Duodenal mucosa (tissue), 2 donors: ENCODE measurements at regions not wholly inside any gene's neighbourhood (a gene's known extent, or its start where the extent isn't known, plus 50 kb on each side); places are given as distances from the start of the nearest gene placed in this dataset.

Experiments used
- H3K27ac ChIP-seq: one replicate; pipeline ENCODE4 v1.7.0; 2013; ENCODE audit warnings: low read depth, low read length
- H3K27me3 ChIP-seq, 2 donors: one replicate each; pipeline ENCODE4 v1.7.0; 2013; ENCODE audit warnings: low read length in 2 of 2, control low read depth in 1 of 2; ENCODE audit not compliant: insufficient read depth in 2 of 2, control insufficient read depth in 1 of 2
- H3K36me3 ChIP-seq, 2 donors: one replicate each; pipeline ENCODE4 v1.7.0; 2013; ENCODE audit warnings: low read length in 2 of 2, control low read depth in 1 of 2; ENCODE audit not compliant: insufficient read depth in 2 of 2, control insufficient read depth in 1 of 2
- H3K4me1 ChIP-seq, 2 donors: one replicate each; pipeline ENCODE4 v1.7.0; 2013; ENCODE audit warnings: low read length in 2 of 2, control low read depth in 1 of 2; ENCODE audit not compliant: insufficient read depth in 2 of 2, control insufficient read depth in 1 of 2
- H3K4me3 ChIP-seq, 2 donors: one replicate each; pipeline ENCODE4 v1.7.0; 2013; ENCODE audit warnings: low read length in 2 of 2, low read depth in 1 of 2
- H3K9ac ChIP-seq, 2 donors: one replicate each; pipeline ENCODE4 v1.7.0; 2013; ENCODE audit warnings: low read length in 2 of 2, low read depth in 1 of 2
- H3K9me3 ChIP-seq, 2 donors: one replicate each; pipeline ENCODE4 v1.7.0; 2013; ENCODE audit warnings: low read length in 2 of 2, control low read depth in 1 of 2; ENCODE audit not compliant: control insufficient read depth in 1 of 2

- Histone ChIP-seq H3K27ac (no peak overlapping the region), H3K9me3 (no peaks in the 10 kb centered on the region), H3K9ac (no peak overlapping the region), H3K36me3 (no peaks in the 10 kb centered on the region), H3K27me3 (no peaks in the 10 kb centered on the region), H3K4me3 (no peak overlapping the region), H3K4me1 (no peaks in the 10 kb centered on the region)
Measured at GRCh38 chr1:96364576-96364975, 357.0 kb upstream of the PTBP2 start.

DNA sequence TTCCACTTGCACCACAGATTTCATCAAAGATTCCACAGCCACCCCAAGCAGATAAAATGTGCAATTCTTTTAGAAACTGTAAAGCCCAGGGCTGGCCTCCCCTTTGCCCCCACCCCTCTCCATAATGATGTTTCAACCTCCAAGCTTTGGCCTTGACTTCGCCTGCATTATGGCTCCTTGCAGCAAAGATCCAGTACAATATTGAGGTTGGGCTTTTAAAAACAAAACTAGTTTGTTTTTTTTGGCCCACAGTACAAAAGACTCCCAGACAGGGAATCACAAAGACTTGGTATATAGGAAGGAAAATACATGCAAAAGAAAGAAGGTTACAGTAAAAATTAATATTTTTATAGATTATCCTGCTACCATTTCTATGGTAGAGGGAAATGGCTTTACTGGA is 356.5 kb upstream of the PTBP2 start:
- Histone ChIP-seq H3K36me3 (no peaks in the 10 kb centered on the region), H3K9me3 (no peaks in the 10 kb centered on the region), H3K9ac (no peak overlapping the region), H3K27ac (no peak overlapping the region), H3K4me1 (no peaks in the 10 kb centered on the region), H3K27me3 (no peaks in the 10 kb centered on the region), H3K4me3 (no peak overlapping the region)

- Histone ChIP-seq H3K4me3 (no peak overlapping the region), H3K36me3 (no peaks in the 10 kb centered on the region), H3K27ac (no peak overlapping the region), H3K4me1 (no peaks in the 10 kb centered on the region), H3K27me3 (no peaks in the 10 kb centered on the region), H3K9ac (no peak overlapping the region), H3K9me3 (no peaks in the 10 kb centered on the region)
Measured at GRCh38 chr1:96365596-96366390, 355.8 kb upstream of the PTBP2 start.

GRCh38 chr1:96366516-96366915 is 355.1 kb upstream of the PTBP2 start:
- H3K36me3 ChIP-seq, result no peaks in the 10 kb centered on the region
- H3K9ac ChIP-seq, result no peak overlapping the region
- no peaks in the 10 kb centered on the region for H3K27me3 ChIP-seq
- H3K4me1 ChIP-seq, result no peaks in the 10 kb centered on the region
- no peak overlapping the region for H3K27ac ChIP-seq
- H3K4me3 ChIP-seq, result no peak overlapping the region
- H3K9me3 ChIP-seq, result no peaks in the 10 kb centered on the region

DNA sequence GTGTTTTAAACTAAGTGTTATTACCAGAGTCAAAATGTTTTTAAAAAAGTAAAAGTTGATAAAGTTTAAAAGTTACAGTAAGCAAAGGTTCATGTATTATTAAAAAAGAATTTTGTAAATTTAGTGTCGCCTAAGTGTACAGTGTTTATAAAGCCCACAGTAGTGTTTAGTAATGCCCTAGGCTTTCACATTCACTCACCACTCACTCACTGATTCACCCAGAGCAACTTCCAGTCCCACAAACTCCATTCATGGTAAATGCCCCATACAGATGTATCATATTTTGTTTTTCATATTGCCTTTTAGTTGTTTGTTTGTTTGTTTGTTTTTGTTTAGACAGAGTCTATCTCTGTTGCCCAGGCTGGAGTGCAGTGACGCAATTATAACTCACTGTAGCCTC is 353.8 kb upstream of the PTBP2 start:
- Histone ChIP-seq H3K36me3 (no peaks in the 10 kb centered on the region), H3K4me1 (no peaks in the 10 kb centered on the region), H3K9me3 (no peaks in the 10 kb centered on the region), H3K4me3 (no peak overlapping the region), H3K27ac (no peak overlapping the region), H3K9ac (no peak overlapping the region), H3K27me3 (no peaks in the 10 kb centered on the region)

GRCh38 chr1:96370757-96371156 is 350.8 kb upstream of the PTBP2 start:
- no peaks in the 10 kb centered on the region for H3K36me3 ChIP-seq
- no peaks in the 10 kb centered on the region for H3K27me3 ChIP-seq
- H3K9me3 ChIP-seq, result no peaks in the 10 kb centered on the region
- H3K4me1 ChIP-seq, result no peaks in the 10 kb centered on the region
- no peak overlapping the region for H3K4me3 ChIP-seq
- no peak overlapping the region for H3K27ac ChIP-seq
- no peak overlapping the region for H3K9ac ChIP-seq

- H3K9me3 ChIP-seq, result no peaks in the 10 kb centered on the region
- no peaks in the 10 kb centered on the region for H3K4me1 ChIP-seq
- no peaks in the 10 kb centered on the region for H3K36me3 ChIP-seq
- no peak overlapping the region for H3K9ac ChIP-seq
- no peaks in the 10 kb centered on the region for H3K27me3 ChIP-seq
- H3K4me3 ChIP-seq, result no peak overlapping the region
- H3K27ac ChIP-seq, result no peak overlapping the region
Measured at GRCh38 chr1:96372881-96373280, 348.7 kb upstream of the PTBP2 start.

DNA sequence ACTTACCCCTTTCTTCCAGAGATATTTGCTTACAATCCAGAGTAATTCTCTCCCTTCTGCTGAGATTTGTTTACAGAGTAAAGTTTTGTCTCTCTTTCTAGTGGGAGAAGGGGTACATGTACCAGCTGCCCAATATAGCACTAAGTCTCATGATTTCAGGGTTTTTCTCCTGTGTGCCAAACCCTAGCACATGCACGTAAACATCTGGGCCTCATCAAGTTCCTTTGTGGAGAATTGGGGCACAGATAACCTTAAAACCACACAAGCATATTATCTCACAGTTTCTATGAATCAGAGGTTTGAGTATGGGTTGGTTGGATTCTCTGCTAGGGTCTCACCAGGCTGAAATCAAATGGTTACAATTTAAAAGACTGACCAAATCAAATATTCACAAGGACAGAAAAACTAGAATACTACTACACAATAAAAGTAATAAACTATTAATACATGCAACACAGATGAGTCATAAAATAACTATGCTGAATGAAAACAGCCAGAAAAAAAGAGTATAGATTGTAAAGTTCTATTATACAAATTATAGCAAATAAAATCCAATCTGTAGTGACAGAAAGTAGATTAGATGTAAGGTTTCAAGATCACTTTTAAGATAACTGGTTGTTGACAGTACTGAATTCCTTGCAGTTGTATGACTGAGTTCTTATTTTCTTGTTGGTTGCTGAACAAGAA is 347.4 kb upstream of the PTBP2 start:
- H3K4me3 ChIP-seq, result no peak overlapping the region
- H3K27ac ChIP-seq, result no peak overlapping the region
- no peaks in the 10 kb centered on the region for H3K36me3 ChIP-seq
- H3K27me3 ChIP-seq, result no peaks in the 10 kb centered on the region
- no peak overlapping the region for H3K9ac ChIP-seq
- no peaks in the 10 kb centered on the region for H3K9me3 ChIP-seq
- H3K4me1 ChIP-seq, result no peaks in the 10 kb centered on the region

GRCh38 chr1:96376846-96377245 is 344.7 kb upstream of the PTBP2 start:
- no peak overlapping the region for H3K4me3 ChIP-seq
- H3K4me1 ChIP-seq, result no peaks in the 10 kb centered on the region
- no peak overlapping the region for H3K27ac ChIP-seq

GRCh38 chr1:96384611-96385010 is 337.0 kb upstream of the PTBP2 start:
- Histone ChIP-seq H3K27ac (no peak overlapping the region), H3K27me3 (no peaks in the 10 kb centered on the region), H3K4me3 (no peak overlapping the region), H3K36me3 (no peaks in the 10 kb centered on the region), H3K9ac (no peak overlapping the region), H3K9me3 (peaks cover 0 to 4% of the 10 kb centered on the region in 2 donors), H3K4me1 (no peaks in the 10 kb centered on the region)

More at GRCh38 chr1:96376846-96377245, 344.7 kb upstream of the PTBP2 start:
- Histone ChIP-seq H3K36me3 (no peaks in the 10 kb centered on the region), H3K9me3 (no peaks in the 10 kb centered on the region), H3K27me3 (no peaks in the 10 kb centered on the region), H3K9ac (no peak overlapping the region)
